DND-41 (cell line): ENCODE measurements at regions not wholly inside any gene's neighbourhood (a gene's known extent, or its start where the extent isn't known, plus 50 kb on each side); places are given as distances from the start of the nearest gene placed in this dataset.

Experiments
- ATAC-seq: fragments of 200-7000 bp; cut with Tn5 transposase; 3 replicates; pipeline ENCODE4 v1.9.1; 2021; ENCODE audit warnings: low read depth; ENCODE audit not compliant: insufficient read depth
- DNase-seq: peaks from one replicate; pipeline ENCODE4 v3.0.0-alpha.2; 2020
- H2AFZ ChIP-seq: 2 replicates; pipeline ENCODE4 v1.6.0; 2012; ENCODE audit warnings: low read depth, low read length
- H3K27ac ChIP-seq: 2 replicates; pipeline ENCODE4 v1.5.1; 2012; ENCODE audit warnings: low read length, inconsistent platforms
- H3K27me3 ChIP-seq: fragments of 200-600 bp; sonication (generic); 2 replicates; pipeline ENCODE4 v1.6.0; 2012; ENCODE audit warnings: low read length, mild to moderate bottlenecking, inconsistent platforms; ENCODE audit not compliant: insufficient read depth, poor library complexity
- H3K36me3 ChIP-seq: 2 replicates; pipeline ENCODE4 v1.5.1; 2012; ENCODE audit warnings: low read length, inconsistent platforms; ENCODE audit not compliant: insufficient read depth
- H3K4me1 ChIP-seq: 2 replicates; pipeline ENCODE4 v1.5.1; 2012; ENCODE audit warnings: mild to moderate bottlenecking, low read length; ENCODE audit not compliant: insufficient read depth
- H3K4me2 ChIP-seq: 2 replicates; pipeline ENCODE4 v1.6.0; 2012; ENCODE audit warnings: mild to moderate bottlenecking, moderate library complexity, low read length, inconsistent platforms; ENCODE audit not compliant: insufficient read depth
- H3K4me3 ChIP-seq, 2 experiments: fragments of 200-600 bp in 1 of 2; shearing (Covaris generic) in 1 of 2; 2 replicates each; pipeline ENCODE4 v1.5.1; 2012 to 2016; ENCODE audit warnings: inconsistent platforms in 2 of 2, low read length in 2 of 2, mild to moderate bottlenecking in 2 of 2, low read depth in 1 of 2, moderate library complexity in 1 of 2
- H3K79me2 ChIP-seq: 2 replicates; pipeline ENCODE4 v1.6.0; 2012; ENCODE audit warnings: low read length, inconsistent platforms; ENCODE audit not compliant: insufficient read depth
- H3K9ac ChIP-seq: 2 replicates; pipeline ENCODE4 v1.6.0; 2012; ENCODE audit warnings: low read depth, mild to moderate bottlenecking, inconsistent platforms, low read length, moderate library complexity
- H3K9me3 ChIP-seq: 2 replicates; pipeline ENCODE4 v1.5.1; 2012; ENCODE audit warnings: low read length, moderate library complexity, mild to moderate bottlenecking, inconsistent platforms; ENCODE audit not compliant: insufficient read depth, severe bottlenecking
- H4K20me1 ChIP-seq: 2 replicates; pipeline ENCODE4 v1.6.0; 2012; ENCODE audit warnings: low read length; ENCODE audit not compliant: insufficient read depth
- CTCF ChIP-seq: IDR thresholded peaks from 2 replicates; pipeline ENCODE4 v1.5.1; 2012; ENCODE audit warnings: borderline replicate concordance, low read length, moderate library complexity, mild to moderate bottlenecking; ENCODE audit not compliant: poor library complexity, severe bottlenecking; ENCODE audit errors: extremely low read depth
- EZH2 ChIP-seq: IDR thresholded peaks from 3 replicates; pipeline ENCODE4 v1.6.1; 2012; ENCODE audit warnings: borderline replicate concordance, low read depth, mild to moderate bottlenecking, moderate library complexity, low read length, inconsistent platforms; ENCODE audit not compliant: severe bottlenecking

- H3K27ac ChIP-seq = no peak overlapping the region
- no peaks in the 10 kb centered on the region for H4K20me1 ChIP-seq
- no peak overlapping the region for H3K9ac ChIP-seq
- no peaks in the 10 kb centered on the region for H3K4me1 ChIP-seq
- TF ChIP-seq EZH2 (no peak), CTCF (no peak)
- H3K4me2 ChIP-seq = no peak overlapping the region
- no peaks in the 10 kb centered on the region for H3K27me3 ChIP-seq
- no peak for ATAC-seq
- no peaks in the 10 kb centered on the region for H3K9me3 ChIP-seq
- H3K79me2 ChIP-seq = no peaks in the 10 kb centered on the region
- H3K4me3 ChIP-seq = no peak overlapping the region
- H2AFZ ChIP-seq = no peak overlapping the region
- no peak for DNase-seq
- no peaks in the 10 kb centered on the region for H3K36me3 ChIP-seq
These were observed 1072.8 kb upstream of the PABPC4L start for GRCh38 chr4:135274416-135274815.

- Histone ChIP-seq H3K27ac (no peak overlapping the region), H2AFZ (no peak overlapping the region), H3K27me3 (no peaks in the 10 kb centered on the region), H3K4me3 (no peak overlapping the region), H3K79me2 (no peaks in the 10 kb centered on the region), H3K4me1 (no peaks in the 10 kb centered on the region), H3K4me2 (no peak overlapping the region), H3K9me3 (no peaks in the 10 kb centered on the region), H3K36me3 (no peaks in the 10 kb centered on the region), H3K9ac (no peak overlapping the region), H4K20me1 (no peaks in the 10 kb centered on the region)
- ATAC-seq = no peak
- DNase-seq = no peak
- TF ChIP-seq EZH2 = no peak
- no peak for TF ChIP-seq CTCF
These were observed 1067.7 kb upstream of the PABPC4L start for GRCh38 chr4:135269125-135269890.

GRCh38 chr4:135268369-135268768, 1066.8 kb upstream of the PABPC4L start:
- DNase-seq (no peak), ATAC-seq (no peak)

More at GRCh38 chr4:135268369-135268768, 1066.8 kb upstream of the PABPC4L start:
- Histone ChIP-seq H3K27ac (no peak overlapping the region), H2AFZ (no peak overlapping the region), H4K20me1 (no peaks in the 10 kb centered on the region), H3K79me2 (no peaks in the 10 kb centered on the region), H3K27me3 (no peaks in the 10 kb centered on the region), H3K36me3 (no peaks in the 10 kb centered on the region), H3K4me1 (no peaks in the 10 kb centered on the region), H3K4me2 (no peak overlapping the region), H3K9ac (no peak overlapping the region), H3K4me3 (no peak overlapping the region), H3K9me3 (no peaks in the 10 kb centered on the region)
- no peak for TF ChIP-seq CTCF
- no peak for TF ChIP-seq EZH2
